Panc1 (cell line): ENCODE measurements at regions not wholly inside any gene's neighbourhood (a gene's known extent, or its start where the extent isn't known, plus 50 kb on each side); places are given as distances from the start of the nearest gene placed in this dataset.

Source experiments
- ATAC-seq: fragments of 200-7000 bp; cut with Tn5 transposase; 2 replicates; pipeline ENCODE4 v1.9.1; 2020; ENCODE audit warnings: mild to moderate bottlenecking, moderate library complexity
- BruUV-seq: library from RNA; stranded (reverse); fragments of 400-500 nt; replicated peaks from 2 replicates; lab custom pipeline; 2021; lab: Mats Ljungman, UMichigan
- CTCF ChIA-PET: fragments of 300-600 bp; sonication (Branson Sonifier 250); formaldehyde crosslinking; loops from one replicate; lab custom pipeline; 2022; ENCODE audit warnings: antibody characterized with exemption; lab: Charles Lee
- POLR2A ChIA-PET: fragments of 300-600 bp; sonication (Branson Sonifier 250); formaldehyde crosslinking; loops from one replicate; lab custom pipeline; 2022; ENCODE audit warnings: antibody characterized with exemption; lab: Charles Lee
- DNase-seq: peaks from one replicate; pipeline ENCODE4 v3.0.0-alpha.2; 2010; ENCODE audit warnings: low read depth, low spot score
- H3K27ac ChIP-seq: 2 replicates; pipeline ENCODE4 v1.5.1; 2011; ENCODE audit warnings: mild to moderate bottlenecking, low read length, inconsistent platforms
- H3K27me3 ChIP-seq: fragments of 200-500 bp; sonication (Bioruptor generic); 2 replicates; pipeline ENCODE4 v1.6.0; 2014; ENCODE audit warnings: low read length, inconsistent platforms; ENCODE audit not compliant: control insufficient read depth, insufficient read depth
- H3K36me3 ChIP-seq: fragments of 200-500 bp; sonication (Bioruptor generic); 2 replicates; pipeline ENCODE4 v1.5.1; 2014; ENCODE audit warnings: inconsistent platforms, mild to moderate bottlenecking, low read length, moderate library complexity; ENCODE audit not compliant: control insufficient read depth, insufficient read depth
- H3K4me1 ChIP-seq: 2 replicates; pipeline ENCODE4 v1.5.1; 2011; ENCODE audit warnings: inconsistent platforms, mild to moderate bottlenecking, low read length, moderate library complexity; ENCODE audit not compliant: control insufficient read depth, insufficient read depth
- H3K4me3 ChIP-seq, 2 experiments: 2 replicates each; pipeline ENCODE4 v1.5.1; 2011 to 2012; ENCODE audit warnings: low read depth in 2 of 2, low read length in 2 of 2, mild to moderate bottlenecking in 2 of 2, inconsistent platforms in 1 of 2, moderate library complexity in 1 of 2
- H3K9me3 ChIP-seq: fragments of 200-500 bp; sonication (Bioruptor generic); 2 replicates; pipeline ENCODE4 v1.5.1; 2014; ENCODE audit warnings: low read depth, mild to moderate bottlenecking, inconsistent platforms, low read length, moderate library complexity; ENCODE audit not compliant: control insufficient read depth, insufficient read depth
- POLR2AphosphoS5 ChIP-seq: IDR thresholded peaks from 2 replicates; pipeline ENCODE4 v1.6.1; 2012; ENCODE audit warnings: mild to moderate bottlenecking, low read depth, low read length, moderate library complexity
- SIN3A ChIP-seq: IDR thresholded peaks from 2 replicates; pipeline ENCODE4 v1.6.1; 2012; ENCODE audit warnings: low read depth, mild to moderate bottlenecking, low read length, moderate library complexity, borderline replicate concordance; ENCODE audit not compliant: insufficient read depth
- TCF7L2 ChIP-seq: IDR thresholded peaks from 2 replicates; pipeline ENCODE4 v1.6.1; 2011; ENCODE audit warnings: mild to moderate bottlenecking, low read depth, low read length, inconsistent platforms
- in situ Hi-C: cut with HindIII; loops from 2 replicates; pipeline ENCODE4 v1.10.0; 2016; ENCODE audit warnings: low sequenced_read_pairs, low pct_unique_long_range_greater_than_20kb
- intact Hi-C: fragments of 100-400 bp; cut with micrococcal nuclease; formaldehyde crosslinking; loops from one replicate; pipeline ENCODE4 v1.10.0; 2022; ENCODE audit not compliant: unreplicated experiment
- TF ChIP-seq, protein P1 (sequence below), 2 experiments: IDR thresholded peaks; 2 replicates each; pipeline ENCODE4 v1.6.1; 2011 to 2012; ENCODE audit warnings: low read depth in 2 of 2, control low read depth in 1 of 2, low read length in 1 of 2, mild to moderate bottlenecking in 1 of 2, moderate library complexity in 1 of 2; ENCODE audit not compliant: insufficient read depth in 1 of 2
- TF ChIP-seq, protein P2 (sequence below): fragments of 450-650 bp; IDR thresholded peaks from 2 replicates; pipeline ENCODE4 v1.5.1; 2017; ENCODE audit warnings: mild to moderate bottlenecking

DNA sequence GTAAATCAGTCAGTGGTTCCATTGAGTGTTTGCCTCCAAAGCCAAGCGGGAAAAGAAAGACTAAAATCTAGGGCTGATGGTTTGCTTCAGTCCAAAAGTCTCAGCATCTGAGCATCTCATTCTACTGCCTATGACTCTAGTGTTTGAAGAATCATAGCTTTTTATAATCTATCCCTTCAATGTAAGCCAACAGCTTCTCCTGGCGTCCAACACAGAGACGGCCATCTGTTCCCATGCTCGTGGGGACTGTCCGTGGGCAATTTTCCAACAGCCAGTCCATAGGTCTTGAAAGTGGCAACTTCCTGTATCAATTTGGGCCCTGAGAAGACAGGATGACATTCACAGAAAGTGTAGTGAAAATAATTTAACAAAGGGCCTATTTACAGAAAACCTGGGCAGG is 544.4 kb upstream of the TMEM132C start:
- intact Hi-C loops, result no loop called here
- Histone ChIP-seq H3K4me1 (no peaks in the 10 kb centered on the region), H3K4me3 (no peak overlapping the region), H3K27ac (no peak overlapping the region), H3K36me3 (no peaks in the 10 kb centered on the region), H3K9me3 (no peaks in the 10 kb centered on the region), H3K27me3 (no peaks in the 10 kb centered on the region)
- POLR2A ChIA-PET, result no interaction called here
- ATAC-seq (no peak), DNase-seq (no peak)
- no peak for TF ChIP-seq TCF7L2
- no peak for TF ChIP-seq SIN3A
- TF ChIP-seq, protein P1, sequence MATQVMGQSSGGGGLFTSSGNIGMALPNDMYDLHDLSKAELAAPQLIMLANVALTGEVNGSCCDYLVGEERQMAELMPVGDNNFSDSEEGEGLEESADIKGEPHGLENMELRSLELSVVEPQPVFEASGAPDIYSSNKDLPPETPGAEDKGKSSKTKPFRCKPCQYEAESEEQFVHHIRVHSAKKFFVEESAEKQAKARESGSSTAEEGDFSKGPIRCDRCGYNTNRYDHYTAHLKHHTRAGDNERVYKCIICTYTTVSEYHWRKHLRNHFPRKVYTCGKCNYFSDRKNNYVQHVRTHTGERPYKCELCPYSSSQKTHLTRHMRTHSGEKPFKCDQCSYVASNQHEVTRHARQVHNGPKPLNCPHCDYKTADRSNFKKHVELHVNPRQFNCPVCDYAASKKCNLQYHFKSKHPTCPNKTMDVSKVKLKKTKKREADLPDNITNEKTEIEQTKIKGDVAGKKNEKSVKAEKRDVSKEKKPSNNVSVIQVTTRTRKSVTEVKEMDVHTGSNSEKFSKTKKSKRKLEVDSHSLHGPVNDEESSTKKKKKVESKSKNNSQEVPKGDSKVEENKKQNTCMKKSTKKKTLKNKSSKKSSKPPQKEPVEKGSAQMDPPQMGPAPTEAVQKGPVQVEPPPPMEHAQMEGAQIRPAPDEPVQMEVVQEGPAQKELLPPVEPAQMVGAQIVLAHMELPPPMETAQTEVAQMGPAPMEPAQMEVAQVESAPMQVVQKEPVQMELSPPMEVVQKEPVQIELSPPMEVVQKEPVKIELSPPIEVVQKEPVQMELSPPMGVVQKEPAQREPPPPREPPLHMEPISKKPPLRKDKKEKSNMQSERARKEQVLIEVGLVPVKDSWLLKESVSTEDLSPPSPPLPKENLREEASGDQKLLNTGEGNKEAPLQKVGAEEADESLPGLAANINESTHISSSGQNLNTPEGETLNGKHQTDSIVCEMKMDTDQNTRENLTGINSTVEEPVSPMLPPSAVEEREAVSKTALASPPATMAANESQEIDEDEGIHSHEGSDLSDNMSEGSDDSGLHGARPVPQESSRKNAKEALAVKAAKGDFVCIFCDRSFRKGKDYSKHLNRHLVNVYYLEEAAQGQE (IDR thresholded peaks at IDR 0.05; ENCODE audit: insufficient read depth in 1 of 2, low read depth in 2 of 2, low read length in 1 of 2), result no peak
- TF ChIP-seq, protein P2, sequence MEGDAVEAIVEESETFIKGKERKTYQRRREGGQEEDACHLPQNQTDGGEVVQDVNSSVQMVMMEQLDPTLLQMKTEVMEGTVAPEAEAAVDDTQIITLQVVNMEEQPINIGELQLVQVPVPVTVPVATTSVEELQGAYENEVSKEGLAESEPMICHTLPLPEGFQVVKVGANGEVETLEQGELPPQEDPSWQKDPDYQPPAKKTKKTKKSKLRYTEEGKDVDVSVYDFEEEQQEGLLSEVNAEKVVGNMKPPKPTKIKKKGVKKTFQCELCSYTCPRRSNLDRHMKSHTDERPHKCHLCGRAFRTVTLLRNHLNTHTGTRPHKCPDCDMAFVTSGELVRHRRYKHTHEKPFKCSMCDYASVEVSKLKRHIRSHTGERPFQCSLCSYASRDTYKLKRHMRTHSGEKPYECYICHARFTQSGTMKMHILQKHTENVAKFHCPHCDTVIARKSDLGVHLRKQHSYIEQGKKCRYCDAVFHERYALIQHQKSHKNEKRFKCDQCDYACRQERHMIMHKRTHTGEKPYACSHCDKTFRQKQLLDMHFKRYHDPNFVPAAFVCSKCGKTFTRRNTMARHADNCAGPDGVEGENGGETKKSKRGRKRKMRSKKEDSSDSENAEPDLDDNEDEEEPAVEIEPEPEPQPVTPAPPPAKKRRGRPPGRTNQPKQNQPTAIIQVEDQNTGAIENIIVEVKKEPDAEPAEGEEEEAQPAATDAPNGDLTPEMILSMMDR, result no peak
- no peak for TF ChIP-seq POLR2AphosphoS5
- in situ Hi-C loops, result no loop called here
- no TSS peak for BruUV-seq
- CTCF ChIA-PET, result no interaction called here

DNA sequence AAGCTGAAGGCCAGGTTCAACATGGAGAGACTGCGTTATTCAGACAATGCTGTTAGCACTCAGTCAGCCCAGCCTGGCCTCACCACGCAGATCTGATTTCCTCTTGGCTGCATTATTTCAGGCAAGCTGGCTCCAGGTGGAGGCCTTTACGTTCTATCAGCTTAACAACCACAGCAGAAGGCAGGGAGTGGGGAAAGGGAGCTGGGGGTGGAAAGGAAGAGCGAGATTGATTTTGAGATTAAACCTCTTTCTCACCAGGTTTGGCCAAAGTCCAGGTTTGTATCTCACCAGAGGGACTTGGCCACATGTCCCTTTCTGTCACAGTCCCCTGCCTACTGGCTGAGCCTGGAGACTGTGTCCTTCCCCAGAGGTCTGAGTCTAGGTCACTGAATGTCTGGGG is 543.7 kb upstream of the TMEM132C start:
- intact Hi-C loops, result no loop called here
- Histone ChIP-seq H3K27ac (no peak overlapping the region), H3K36me3 (no peaks in the 10 kb centered on the region), H3K4me1 (no peaks in the 10 kb centered on the region), H3K9me3 (no peaks in the 10 kb centered on the region), H3K4me3 (no peak overlapping the region), H3K27me3 (no peaks in the 10 kb centered on the region)
- in situ Hi-C loops, result no loop called here
- TF ChIP-seq SIN3A, result no peak
- DNase-seq (no peak), ATAC-seq (no peak)
- CTCF ChIA-PET, result no interaction called here
- BruUV-seq, result no TSS peak
- POLR2A ChIA-PET, result no interaction called here

DNA sequence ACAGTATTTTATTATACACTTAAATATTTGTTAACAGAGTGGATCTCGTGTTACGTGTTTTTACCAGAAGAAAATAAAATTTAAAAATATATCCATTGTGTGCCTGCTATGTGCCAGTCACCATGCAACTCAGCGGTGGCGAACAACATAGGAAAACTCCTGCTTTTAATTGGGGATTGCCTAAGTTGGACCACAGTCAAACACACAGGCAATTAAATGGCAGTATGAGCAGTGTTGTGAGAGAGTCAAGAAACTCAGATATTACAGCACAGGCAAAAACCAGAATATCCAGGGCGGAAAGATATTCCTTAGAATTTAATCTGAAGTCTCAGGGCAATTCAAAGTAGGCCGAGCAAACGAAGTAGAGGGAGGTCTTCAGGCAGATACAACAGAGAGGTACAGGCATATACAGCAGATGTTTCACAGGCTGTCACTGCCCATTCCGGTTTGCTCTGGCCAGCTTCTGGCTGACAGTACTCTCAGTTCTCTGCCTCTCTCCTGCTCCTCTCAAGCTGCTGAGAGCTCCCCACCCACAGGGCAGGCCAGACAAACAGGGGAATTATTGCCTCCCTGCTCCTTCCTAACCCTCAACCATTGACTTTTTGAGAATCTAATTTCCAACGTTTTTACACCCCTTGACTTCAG is 540.2 kb upstream of the TMEM132C start:
- no peaks in the 10 kb centered on the region for H3K36me3 ChIP-seq
- H3K27ac ChIP-seq, result no peak overlapping the region
- no peaks in the 10 kb centered on the region for H3K27me3 ChIP-seq
- H3K4me3 ChIP-seq, result no peak overlapping the region
- H3K9me3 ChIP-seq, result no peaks in the 10 kb centered on the region
- no peaks in the 10 kb centered on the region for H3K4me1 ChIP-seq
- ChIA-PET POLR2A (no interaction called here), CTCF (no interaction called here)
- BruUV-seq, result no TSS peak
- in situ Hi-C loops, result no loop called here
- intact Hi-C loops, result no loop called here
- DNase-seq, result no peak
- TF ChIP-seq, protein P2, result no peak
- TF ChIP-seq TCF7L2 (no peak), POLR2AphosphoS5 (no peak), SIN3A (no peak)
- TF ChIP-seq, protein P1 (IDR thresholded peaks at IDR 0.05; ENCODE audit: insufficient read depth in 1 of 2, low read depth in 2 of 2, low read length in 1 of 2), result no peak
- no peak for ATAC-seq
